HG02642 (cell line): ENCODE measurements at regions not wholly inside any gene's neighbourhood (a gene's known extent, or its start where the extent isn't known, plus 50 kb on each side); places are given as distances from the start of the nearest gene placed in this dataset.

ENCODE experiments used
- ATAC-seq: cut with Tn5 transposase; IDR thresholded peaks from one replicate; pipeline ENCODE4 v1.9.1; 2021; ENCODE audit warnings: mild to moderate bottlenecking; ENCODE audit not compliant: unreplicated experiment, poor library complexity

GRCh38 chr11:127052404-127052803, 51.8 kb upstream of the KIRREL3 start:
- no peak for ATAC-seq
